ENCODE measurements at regions not wholly inside any gene's neighbourhood (a gene's known extent, or its start where the extent isn't known, plus 50 kb on each side); places are given as distances from the start of the nearest gene placed in this dataset.

- H3K36me3 ChIP-seq, result no peaks in the 10 kb centered on the region
- H3K27me3 ChIP-seq (ENCODE audit: low read depth), result no peaks in the 10 kb centered on the region
- H3K27ac ChIP-seq (replicated peaks), result no peak overlapping the region
- H3K9me3 ChIP-seq (replicated peaks), result no peaks in the 10 kb centered on the region
- intact Hi-C loops (cut with micrococcal nuclease), result loop anchor here (10.0 kb wide), 1 partner anchor 255 kb away; no protein-coding TSS in a partner anchor
- DNase-seq, result no peak
- H3K4me3 ChIP-seq, result no peak overlapping the region
- TF ChIP-seq CTCF (IDR thresholded peaks at IDR 0.05; ENCODE audit: borderline replicate concordance), result no peak
- no peaks in the 10 kb centered on the region for H3K4me1 ChIP-seq
Observed at GRCh38 chr13:71219698-71220415, 647.1 kb downstream of the DACH1 start.

- Histone ChIP-seq H3K27me3 (ENCODE audit: low read depth) (no peaks in the 10 kb centered on the region), H3K27ac (replicated peaks) (no peak overlapping the region), H3K4me1 (no peaks in the 10 kb centered on the region), H3K9me3 (replicated peaks) (no peaks in the 10 kb centered on the region), H3K4me3 (no peak overlapping the region), H3K36me3 (no peaks in the 10 kb centered on the region)
- intact Hi-C loops (cut with micrococcal nuclease), result loop anchor here (10.0 kb wide), 1 partner anchor 254 kb away; no protein-coding TSS in a partner anchor
- DNase-seq, result no peak
- TF ChIP-seq CTCF (IDR thresholded peaks at IDR 0.05; ENCODE audit: borderline replicate concordance), result peak; percentile 28
Observed at GRCh38 chr13:71218960-71219359, 648.0 kb downstream of the DACH1 start.

GRCh38 chr13:71217827-71218226 lies 649.2 kb downstream of the DACH1 start:
- Histone ChIP-seq H3K9me3 (replicated peaks) (no peaks in the 10 kb centered on the region), H3K4me1 (no peaks in the 10 kb centered on the region), H3K27me3 (ENCODE audit: low read depth) (no peaks in the 10 kb centered on the region), H3K27ac (replicated peaks) (no peak overlapping the region), H3K4me3 (no peak overlapping the region), H3K36me3 (no peaks in the 10 kb centered on the region)
- no peak for TF ChIP-seq CTCF (IDR thresholded peaks at IDR 0.05; ENCODE audit: borderline replicate concordance)
- DNase-seq, result no peak
- intact Hi-C loops (cut with micrococcal nuclease), result loop anchor here (10.0 kb wide), 1 partner anchor 253 kb away; no protein-coding TSS in a partner anchor

- H3K9me3 ChIP-seq (replicated peaks), result no peaks in the 10 kb centered on the region
- intact Hi-C loops (cut with micrococcal nuclease), result loop anchor here (10.0 kb wide), 1 partner anchor 250 kb away; no protein-coding TSS in a partner anchor
- no peak for TF ChIP-seq CTCF (IDR thresholded peaks at IDR 0.05; ENCODE audit: borderline replicate concordance)
Observed at GRCh38 chr13:71214821-71215220, 652.2 kb downstream of the DACH1 start.

GRCh38 chr13:71214357-71214756 lies 652.6 kb downstream of the DACH1 start:
- Histone ChIP-seq H3K9me3 (replicated peaks) (no peaks in the 10 kb centered on the region), H3K27me3 (ENCODE audit: low read depth) (no peaks in the 10 kb centered on the region), H3K4me3 (no peak overlapping the region), H3K4me1 (peaks cover 5% of the 10 kb centered on the region), H3K36me3 (no peaks in the 10 kb centered on the region), H3K27ac (replicated peaks) (no peak overlapping the region)
- DNase-seq, result no peak
- intact Hi-C loops (cut with micrococcal nuclease), result loop anchor here (10.0 kb wide), 1 partner anchor 250 kb away; no protein-coding TSS in a partner anchor
- no peak for TF ChIP-seq CTCF (IDR thresholded peaks at IDR 0.05; ENCODE audit: borderline replicate concordance)

More at GRCh38 chr13:71214821-71215220, 652.2 kb downstream of the DACH1 start:
- H3K4me1 ChIP-seq, result peaks cover 5% of the 10 kb centered on the region
- H3K36me3 ChIP-seq, result no peaks in the 10 kb centered on the region
- no peak for DNase-seq
- no peaks in the 10 kb centered on the region for H3K27me3 ChIP-seq (ENCODE audit: low read depth)
- no peak overlapping the region for H3K4me3 ChIP-seq
- no peak overlapping the region for H3K27ac ChIP-seq (replicated peaks)

All from left ventricle myocardium inferior (tissue), 1 donor.